Adrenal gland (tissue), 9 donors: ENCODE measurements at regions not wholly inside any gene's neighbourhood (a gene's known extent, or its start where the extent isn't known, plus 50 kb on each side); places are given as distances from the start of the nearest gene placed in this dataset.

Experiments used
- DNase-seq, 7 donors: peaks; one replicate each; pipeline ENCODE4 v3.0.0-alpha.2; 2019 to 2020
- H3K27ac ChIP-seq, 5 donors: fragments of 200-600 bp; sonication (generic) in 4 of 5; 1 replicate in 3 of 5; 2 replicates in 2 of 5; pipeline versions ENCODE4 v1.5.1 to v1.8.0; 2016 to 2020; ENCODE audit warnings: mild to moderate bottlenecking in 1 of 5
- H3K27me3 ChIP-seq: fragments of 200-600 bp; 2 replicates; pipeline ENCODE4 v1.8.0; 2021
- H3K36me3 ChIP-seq, 2 donors: fragments of 200-600 bp; replicated peaks in 1 of 2; 1 replicate in 1 of 2; 2 replicates in 1 of 2; pipeline versions ENCODE4 v1.5.1 to v1.8.0; 2018 to 2022
- H3K4me1 ChIP-seq, 2 donors: fragments of 200-600 bp; replicated peaks in 1 of 2; 1 replicate in 1 of 2; 2 replicates in 1 of 2; pipeline versions ENCODE4 v1.5.1 to v1.8.0; 2018 to 2021
- H3K4me3 ChIP-seq, 4 donors: fragments of 200-600 bp; sonication (generic) in 3 of 4; one replicate each; pipeline ENCODE4 v1.5.1; 2016 to 2018
- H3K9me3 ChIP-seq, 3 donors: fragments of 200-600 bp; sonication (generic) in 1 of 3; replicated peaks in 1 of 3; 1 replicate in 2 of 3; 2 replicates in 1 of 3; pipeline versions ENCODE4 v1.5.1 to v1.8.0; 2016 to 2021
- POLR2A ChIP-seq, 2 donors: fragments of 450-650 bp; IDR thresholded peaks; one replicate each; pipeline ENCODE4 v1.6.1; 2017; ENCODE audit warnings: antibody characterized with exemption in 2 of 2, mild to moderate bottlenecking in 2 of 2, moderate library complexity in 1 of 2
- WGBS, 4 donors: extraction: QIAGEN DNeasy Blood & Tissue Kit in 2 of 4; methylation state at CpG; one replicate each; pipeline versions ENCODE4 v1.1.5 to v1.1.7; 2013 to 2017; 5-methylcytosine and 5-hydroxymethylcytosine counted together
- intact Hi-C, 2 donors: fragments of 100-400 bp; cut with DNase I; formaldehyde crosslinking; loops; one replicate each; pipeline versions ENCODE4 v1.14.1 to v1.15.0; 2022 to 2023
- TF ChIP-seq, protein P1 (sequence below), 6 experiments: fragments of 450-650 bp in 4 of 6; fragments of 200-600 bp in 2 of 6; sonication (generic) in 1 of 6; IDR thresholded peaks; 1 replicate in 5 of 6; 2 replicates in 1 of 6; pipeline versions ENCODE4 v1.5.1 to v1.8.0; 2016 to 2021; ENCODE audit warnings: antibody characterized with exemption in 6 of 6, mild to moderate bottlenecking in 2 of 6, moderate library complexity in 1 of 6
- donor health status: healthy with polysubstance abuse.
- donor health status: Bipolar disorder and iron deficiency.
- donor health status: DM: yes; HTN: yes; CAD: no.
- donor health status: DM: no; HTN: no; CAD: no.
- donor health status: DM: no; HTN: no; CAD: no.

DNA sequence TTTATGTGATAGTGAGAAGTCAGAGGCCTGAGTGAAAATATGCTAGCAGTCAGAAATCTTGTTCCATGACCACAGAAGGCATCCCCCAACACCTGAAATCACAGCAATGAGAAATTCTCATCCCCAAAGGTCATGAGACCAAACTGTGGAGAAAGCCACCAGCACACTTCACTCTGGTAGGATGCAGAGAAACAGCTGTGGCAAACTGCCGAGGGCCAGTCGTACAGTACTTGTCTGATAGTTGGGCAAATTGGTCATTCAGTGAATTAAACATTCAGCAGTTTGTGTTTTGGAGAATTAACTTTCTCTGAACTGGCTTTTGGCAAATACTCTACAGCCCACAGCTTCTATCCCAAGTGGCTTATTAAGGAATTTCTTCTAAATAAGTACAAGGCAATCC lies 117.2 kb downstream of the TSN start:
- TF ChIP-seq POLR2A (IDR thresholded peaks at IDR 0.05): no peak
- TF ChIP-seq, protein P1, sequence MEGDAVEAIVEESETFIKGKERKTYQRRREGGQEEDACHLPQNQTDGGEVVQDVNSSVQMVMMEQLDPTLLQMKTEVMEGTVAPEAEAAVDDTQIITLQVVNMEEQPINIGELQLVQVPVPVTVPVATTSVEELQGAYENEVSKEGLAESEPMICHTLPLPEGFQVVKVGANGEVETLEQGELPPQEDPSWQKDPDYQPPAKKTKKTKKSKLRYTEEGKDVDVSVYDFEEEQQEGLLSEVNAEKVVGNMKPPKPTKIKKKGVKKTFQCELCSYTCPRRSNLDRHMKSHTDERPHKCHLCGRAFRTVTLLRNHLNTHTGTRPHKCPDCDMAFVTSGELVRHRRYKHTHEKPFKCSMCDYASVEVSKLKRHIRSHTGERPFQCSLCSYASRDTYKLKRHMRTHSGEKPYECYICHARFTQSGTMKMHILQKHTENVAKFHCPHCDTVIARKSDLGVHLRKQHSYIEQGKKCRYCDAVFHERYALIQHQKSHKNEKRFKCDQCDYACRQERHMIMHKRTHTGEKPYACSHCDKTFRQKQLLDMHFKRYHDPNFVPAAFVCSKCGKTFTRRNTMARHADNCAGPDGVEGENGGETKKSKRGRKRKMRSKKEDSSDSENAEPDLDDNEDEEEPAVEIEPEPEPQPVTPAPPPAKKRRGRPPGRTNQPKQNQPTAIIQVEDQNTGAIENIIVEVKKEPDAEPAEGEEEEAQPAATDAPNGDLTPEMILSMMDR (IDR thresholded peaks at IDR 0.05): no peak
- no peak overlapping the region for H3K4me3 ChIP-seq
- DNase-seq: no peak
- no peaks in the 10 kb centered on the region for H3K36me3 ChIP-seq
- no peak overlapping the region for H3K27ac ChIP-seq
- no peaks in the 10 kb centered on the region for H3K27me3 ChIP-seq
- H3K4me1 ChIP-seq: no peaks in the 10 kb centered on the region
- 58 to 79% (median 70%) methylated on average over 2 of the region's 2 CpGs for WGBS, 4 donors
- intact Hi-C loops: no loop called here
- H3K9me3 ChIP-seq: no peaks in the 10 kb centered on the region

DNA sequence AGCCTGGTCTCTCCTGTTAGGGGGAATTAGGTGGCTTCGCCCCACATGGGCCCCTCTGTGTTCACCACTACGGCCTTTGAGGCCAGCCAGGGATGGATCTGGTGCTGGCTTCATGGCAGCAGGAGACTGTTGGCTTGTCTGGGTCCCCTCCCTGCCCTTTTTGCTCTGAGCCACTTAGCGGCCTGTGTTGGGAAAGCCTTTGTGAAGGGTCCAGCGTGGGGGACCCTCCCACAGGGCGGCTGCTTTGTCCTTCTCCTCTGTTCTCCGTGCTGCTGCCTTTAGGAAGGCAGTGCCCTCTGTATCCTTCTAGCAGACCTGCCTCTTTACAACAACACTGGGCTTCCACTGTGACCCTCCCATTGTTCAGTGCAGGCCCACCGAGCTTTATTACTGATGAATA lies 118.4 kb downstream of the TSN start:
- no peak for TF ChIP-seq POLR2A (IDR thresholded peaks at IDR 0.05)
- TF ChIP-seq, protein P1 (IDR thresholded peaks at IDR 0.05): no peak
- 67 to 82% (median 73%) methylated on average over 7 of the region's 7 CpGs for WGBS, 4 donors
- intact Hi-C loops: no loop called here
- no peak overlapping the region for H3K27ac ChIP-seq
- no peak overlapping the region for H3K4me3 ChIP-seq
- no peak for DNase-seq
- no peaks in the 10 kb centered on the region for H3K9me3 ChIP-seq
- no peaks in the 10 kb centered on the region for H3K4me1 ChIP-seq
- no peaks in the 10 kb centered on the region for H3K36me3 ChIP-seq
- no peaks in the 10 kb centered on the region for H3K27me3 ChIP-seq

DNA sequence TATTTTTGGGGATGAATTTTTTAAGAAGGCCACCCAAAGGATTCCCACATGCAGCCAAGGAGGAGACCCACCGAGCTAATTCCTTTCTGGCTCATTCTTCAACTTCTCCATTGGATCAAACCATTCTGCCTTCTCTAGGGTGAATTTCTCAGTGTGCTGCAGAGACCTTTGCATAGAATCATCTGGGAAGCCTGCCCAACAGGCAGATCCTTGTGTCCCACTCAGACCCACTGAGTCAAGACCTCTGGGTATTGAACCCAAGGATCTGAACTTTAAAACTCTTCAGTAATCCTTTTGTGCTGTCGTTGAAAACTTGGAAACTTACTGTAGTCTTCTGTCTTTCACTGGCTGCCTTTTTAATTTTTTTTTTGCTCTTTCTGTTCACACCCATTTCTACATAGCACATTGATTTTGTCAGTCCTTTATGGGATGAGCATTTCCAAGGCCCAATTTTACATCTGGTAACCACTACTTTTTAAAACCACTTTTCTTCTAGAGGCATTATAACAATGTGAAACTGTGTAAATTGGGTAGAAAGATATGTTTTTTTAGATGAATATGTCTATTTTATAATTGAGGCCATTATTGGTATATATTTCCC lies 120.2 kb downstream of the TSN start:
- H3K27ac ChIP-seq: no peak overlapping the region
- no peaks in the 10 kb centered on the region for H3K4me1 ChIP-seq
- H3K9me3 ChIP-seq: no peaks in the 10 kb centered on the region
- WGBS, 4 donors: 64 to 83% (median 70%) methylated on average over 2 of the region's 2 CpGs
- no peak overlapping the region for H3K4me3 ChIP-seq
- TF ChIP-seq, protein P1 (IDR thresholded peaks at IDR 0.05): no peak
- no peak for TF ChIP-seq POLR2A (IDR thresholded peaks at IDR 0.05)
- DNase-seq: no peak
- H3K36me3 ChIP-seq: no peaks in the 10 kb centered on the region
- H3K27me3 ChIP-seq: no peaks in the 10 kb centered on the region
- intact Hi-C loops: no loop called here

DNA sequence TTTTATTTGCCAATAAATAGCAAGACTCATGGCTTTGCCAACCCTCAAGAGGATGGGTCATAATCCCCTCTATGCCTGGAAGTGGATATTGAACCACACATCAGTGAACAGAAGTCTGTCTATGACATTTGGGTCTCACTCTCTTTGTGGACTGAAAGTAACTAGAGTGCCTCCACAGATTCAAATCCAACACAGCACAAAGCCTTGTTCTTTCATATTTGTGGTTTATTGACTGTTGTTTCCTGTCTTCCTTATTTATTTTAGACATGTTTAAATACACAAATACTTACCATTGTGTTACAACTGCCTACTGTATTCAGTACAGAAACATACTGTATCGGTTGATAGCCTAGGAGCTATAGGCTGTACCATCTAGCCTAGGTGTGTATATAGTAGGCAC lies 121.9 kb downstream of the TSN start:
- Histone ChIP-seq H3K4me1 (no peaks in the 10 kb centered on the region), H3K27me3 (no peaks in the 10 kb centered on the region), H3K4me3 (no peak overlapping the region), H3K9me3 (no peaks in the 10 kb centered on the region), H3K36me3 (no peaks in the 10 kb centered on the region), H3K27ac (no peak overlapping the region)
- intact Hi-C loops: no loop called here
- TF ChIP-seq POLR2A (IDR thresholded peaks at IDR 0.05): no peak
- TF ChIP-seq, protein P1 (IDR thresholded peaks at IDR 0.05): no peak
- DNase-seq: no peak
- WGBS, 4 donors: 89 to 98% (median 93%) methylated on average over 1 of the region's 1 CpG
